Globus pallidus (tissue), 1 donor: ENCODE measurements at regions not wholly inside any gene's neighbourhood (a gene's known extent, or its start where the extent isn't known, plus 50 kb on each side); places are given as distances from the start of the nearest gene placed in this dataset.
"Not testable (repeated sequence)": the region's sequence is repeated elsewhere in the genome, so short reads cannot be mapped to it uniquely, and the experiment has no call there.

Experiments
- DNase-seq: peaks from one replicate; pipeline ENCODE4 v3.0.0-alpha.2; 2015; ENCODE audit warnings: low spot score

GRCh38 chr2:101610750-101611315 is 86.7 kb upstream of the MAP4K4 start:
- no peak for DNase-seq

DNA sequence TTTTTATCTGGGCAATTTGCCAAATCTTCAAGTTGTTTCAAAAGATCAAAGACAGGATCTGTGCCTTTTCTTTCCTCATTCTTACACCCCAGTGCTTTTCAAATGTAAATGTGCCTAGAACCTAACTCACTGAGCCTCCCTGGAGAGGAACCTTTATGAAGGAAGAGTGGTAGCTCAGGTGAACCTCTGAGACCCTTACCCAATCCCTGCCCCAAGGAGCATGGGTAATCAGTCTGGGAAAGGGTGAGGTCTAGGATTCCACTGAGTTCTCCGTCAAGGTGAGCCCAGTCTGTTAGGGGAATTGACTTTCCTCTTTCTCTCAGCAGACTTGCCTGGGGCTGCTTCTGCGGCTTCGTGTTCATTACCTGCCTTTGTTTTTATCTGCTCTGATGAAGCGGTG is 88.1 kb upstream of the MAP4K4 start:
- DNase-seq = no peak

DNA sequence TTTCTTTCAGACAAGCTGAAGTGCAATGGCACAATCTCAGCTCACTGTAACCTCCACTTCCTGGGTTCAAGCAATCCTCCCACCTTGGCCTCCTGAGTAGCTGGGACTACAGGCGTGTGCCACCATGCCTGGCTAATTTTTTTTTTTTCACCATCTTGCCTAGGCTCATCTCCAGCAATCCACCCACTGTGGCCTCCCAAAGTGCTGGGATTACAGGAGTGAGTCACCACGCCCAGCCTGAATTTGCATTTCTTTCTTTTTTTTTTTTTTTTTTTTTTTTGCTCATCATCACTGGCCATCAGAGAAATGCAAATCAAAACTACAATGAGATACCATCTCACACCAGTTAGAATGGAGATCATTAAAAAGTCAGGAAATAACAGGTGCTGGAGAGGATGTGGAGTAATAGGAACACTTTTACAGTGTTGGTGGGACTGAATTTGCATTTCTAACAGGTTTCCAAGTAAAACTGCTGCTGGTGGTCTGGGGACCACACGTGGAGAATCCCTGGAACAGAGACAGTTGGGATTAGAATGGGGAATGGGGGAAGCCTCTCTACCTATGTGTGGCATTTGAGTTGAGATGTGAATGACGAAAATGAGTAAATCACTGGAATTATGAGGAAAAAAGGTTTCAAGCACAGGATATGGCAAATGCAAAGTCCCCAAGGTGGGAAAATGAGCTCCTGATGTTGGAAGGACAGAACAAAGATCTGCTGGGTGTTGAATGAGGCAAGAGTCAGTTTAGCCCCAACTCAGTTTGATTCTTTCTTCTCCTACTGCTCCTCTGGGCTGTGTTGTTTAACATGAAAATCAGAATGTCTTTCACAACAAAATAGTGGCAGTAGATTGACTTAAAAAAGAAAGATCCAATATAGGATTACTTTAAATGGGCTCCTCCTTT is 88.8 kb upstream of the MAP4K4 start:
- no peak for DNase-seq

DNA sequence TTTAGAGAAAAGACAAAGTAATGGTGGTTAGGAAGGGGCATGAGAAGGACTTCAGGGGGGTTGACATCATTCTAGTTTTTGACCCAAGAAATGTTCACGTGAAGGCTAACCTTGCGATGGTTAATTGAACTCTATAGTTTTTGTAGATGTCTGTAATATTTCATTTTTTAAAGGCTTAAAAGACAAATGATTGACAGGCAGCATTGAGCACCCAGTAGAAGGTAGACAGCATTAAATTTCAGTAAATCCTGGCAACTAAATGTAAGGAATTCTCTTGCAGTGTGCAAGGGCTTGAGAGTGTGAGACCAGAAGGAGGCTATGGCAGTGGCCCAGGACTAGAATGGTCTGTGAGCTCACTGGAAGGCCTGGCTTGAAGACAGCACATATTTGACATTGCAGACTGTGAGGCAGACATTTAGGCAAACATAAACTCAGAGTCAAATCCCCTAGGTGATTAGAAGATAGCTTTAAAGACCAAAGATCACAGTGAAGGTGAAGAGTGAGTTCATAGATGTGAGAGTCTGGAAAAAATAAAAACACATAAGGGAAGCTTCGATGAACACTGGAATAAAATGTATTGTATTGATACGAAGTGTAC is 100.1 kb upstream of the MAP4K4 start:
- no peak for DNase-seq

GRCh38 chr2:101596333-101596732 is 101.2 kb upstream of the MAP4K4 start:
- no peak for DNase-seq

- DNase-seq = no peak
Observed at GRCh38 chr2:101587251-101587650, 110.3 kb upstream of the MAP4K4 start.

- no peak for DNase-seq
Observed at GRCh38 chr2:101583861-101584260, 108.9 kb upstream of the RFX8 start.

- no peak for DNase-seq
Observed at GRCh38 chr2:101581675-101582299, 106.9 kb upstream of the RFX8 start.

DNA sequence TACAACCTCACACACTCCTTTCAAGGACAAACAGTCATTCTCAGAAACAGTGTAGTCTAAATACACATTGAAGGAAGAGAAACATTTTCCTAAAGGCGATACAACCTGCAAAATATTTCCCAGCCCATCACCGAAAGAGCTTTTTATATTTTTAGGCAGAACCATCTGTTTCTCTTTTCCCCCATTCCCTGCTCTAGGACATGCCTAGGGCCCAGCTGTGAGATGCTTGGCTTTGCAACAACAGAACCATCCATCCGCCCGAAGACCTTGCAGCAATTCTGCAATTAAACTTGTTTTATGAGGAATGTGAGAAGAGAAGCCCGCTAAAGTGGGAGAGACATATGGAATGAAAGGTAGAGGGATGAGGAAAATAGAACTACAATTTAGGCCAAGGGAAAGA is 105.6 kb upstream of the RFX8 start:
- DNase-seq = no peak

GRCh38 chr2:101578671-101579070 is 103.8 kb upstream of the RFX8 start:
- no peak for DNase-seq

DNA sequence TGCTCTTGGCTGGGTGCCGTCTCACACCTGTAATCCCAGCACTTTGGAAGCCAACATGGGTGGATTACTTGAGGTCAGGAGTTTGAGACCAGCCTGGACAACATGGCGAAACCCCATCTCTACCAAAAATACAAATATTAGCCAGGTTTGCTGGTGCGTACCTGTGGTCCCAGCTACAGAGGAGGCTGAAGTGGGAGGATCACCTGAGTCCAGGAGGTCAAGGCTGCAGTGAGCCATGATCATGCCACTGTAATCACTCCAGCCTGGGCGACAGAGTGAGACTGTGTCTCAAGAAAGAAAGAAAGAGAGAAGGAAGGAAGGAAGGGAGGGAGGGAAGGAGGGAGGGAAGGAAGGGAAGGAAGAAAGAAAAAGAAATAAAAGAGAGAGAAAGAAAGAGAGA is 103.2 kb upstream of the RFX8 start:
- DNase-seq = not testable (repeated sequence)

DNA sequence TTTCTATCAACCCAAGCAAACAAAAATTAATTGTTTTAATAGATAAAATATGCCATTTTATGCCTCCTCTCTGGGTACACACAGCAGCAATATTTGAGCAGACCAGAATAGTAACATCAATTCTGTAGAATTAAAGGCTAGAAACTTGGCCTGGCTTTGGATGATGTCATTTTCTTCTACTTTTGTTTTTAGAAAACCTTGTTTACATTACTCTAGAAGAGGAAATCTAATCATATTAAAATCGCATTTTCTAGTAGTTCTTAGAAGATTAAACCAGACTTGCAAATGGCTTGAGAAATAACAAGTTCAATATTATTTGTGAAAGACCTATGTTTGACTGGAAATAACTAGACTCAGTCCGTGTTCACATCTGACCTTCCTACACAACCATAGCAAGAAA is 102.3 kb upstream of the RFX8 start:
- no peak for DNase-seq

DNA sequence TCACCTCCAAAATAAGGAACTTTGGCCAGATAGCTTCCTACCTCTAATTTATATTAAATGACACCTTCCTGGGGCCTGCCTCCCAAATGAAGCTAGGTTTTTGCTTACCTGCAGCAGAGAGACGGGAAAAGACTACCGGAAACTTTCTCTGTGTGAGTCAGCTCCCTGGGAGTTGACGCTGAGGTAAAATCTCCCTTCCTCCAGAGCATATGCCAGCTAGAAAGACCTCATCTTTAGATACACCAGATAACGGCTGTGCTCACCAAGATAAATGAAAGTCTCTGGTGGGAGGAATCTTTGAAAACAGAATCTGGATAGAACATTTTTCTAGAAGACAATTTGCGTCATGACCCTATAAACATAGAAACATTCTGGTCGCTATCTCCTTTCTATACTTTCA is 99.7 kb upstream of the RFX8 start:
- no peak for DNase-seq

GRCh38 chr2:101571951-101572350 is 97.0 kb upstream of the RFX8 start:
- no peak for DNase-seq

DNA sequence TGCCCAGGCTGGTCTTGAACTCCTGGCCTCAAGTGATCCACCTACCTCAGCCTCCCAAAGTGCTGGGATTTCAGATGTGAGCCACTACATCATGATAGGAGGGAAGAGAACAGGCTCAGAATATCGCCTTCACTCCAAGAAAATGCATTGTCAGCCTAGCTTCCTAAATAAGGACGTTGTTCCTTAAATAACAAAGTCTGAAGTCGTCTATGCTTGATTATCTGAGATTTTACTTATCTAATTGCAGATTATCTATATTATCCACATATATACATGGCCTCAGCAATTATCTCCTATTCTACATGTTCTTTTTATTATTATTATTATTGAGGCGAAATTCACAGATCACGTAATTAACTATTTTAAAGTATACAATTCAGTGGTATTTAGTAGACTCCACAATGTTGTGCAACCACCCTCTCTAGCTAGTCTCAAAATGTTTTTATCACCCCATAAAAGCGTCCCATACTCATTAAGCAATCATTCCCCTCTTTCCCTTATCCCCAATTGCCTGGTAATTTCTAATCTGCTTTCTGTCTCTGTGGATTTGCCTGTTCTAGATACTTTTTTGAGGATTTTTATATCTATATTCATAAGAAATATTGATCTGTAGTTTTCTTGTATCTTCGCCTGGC is 95.1 kb upstream of the RFX8 start:
- no peak for DNase-seq

- DNase-seq = no peak
Observed at GRCh38 chr2:101568969-101569368, 94.1 kb upstream of the RFX8 start.

DNA sequence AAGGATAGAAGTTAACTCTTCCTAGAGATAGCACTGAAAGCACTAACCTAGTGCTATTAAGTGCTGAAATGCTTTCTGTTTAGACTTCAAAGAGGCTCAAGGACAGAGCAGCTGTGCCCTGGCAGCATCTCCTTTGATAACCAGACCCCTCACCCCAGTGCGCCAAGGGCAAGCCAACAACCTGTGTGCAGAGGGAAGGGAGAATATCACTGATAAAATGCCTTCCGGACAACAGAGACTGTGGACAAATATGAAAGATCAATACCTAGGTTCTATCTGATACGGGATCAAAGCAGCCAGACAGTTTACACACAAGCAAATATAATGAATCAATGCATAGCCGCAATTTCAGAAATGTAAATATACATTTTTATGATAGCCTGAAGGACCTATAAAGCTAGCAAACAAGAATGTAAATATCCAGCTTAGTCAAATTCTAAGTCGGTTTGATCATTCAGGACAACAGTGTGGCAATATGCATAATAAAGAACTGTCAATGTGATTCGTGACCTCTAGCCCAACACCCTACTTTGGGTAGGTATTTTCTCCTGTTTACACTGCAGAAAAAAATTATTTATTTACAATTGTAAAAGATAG is 91.8 kb upstream of the RFX8 start:
- DNase-seq = no peak

- DNase-seq = no peak
Observed at GRCh38 chr2:101563849-101564248, 88.9 kb upstream of the RFX8 start.

DNA sequence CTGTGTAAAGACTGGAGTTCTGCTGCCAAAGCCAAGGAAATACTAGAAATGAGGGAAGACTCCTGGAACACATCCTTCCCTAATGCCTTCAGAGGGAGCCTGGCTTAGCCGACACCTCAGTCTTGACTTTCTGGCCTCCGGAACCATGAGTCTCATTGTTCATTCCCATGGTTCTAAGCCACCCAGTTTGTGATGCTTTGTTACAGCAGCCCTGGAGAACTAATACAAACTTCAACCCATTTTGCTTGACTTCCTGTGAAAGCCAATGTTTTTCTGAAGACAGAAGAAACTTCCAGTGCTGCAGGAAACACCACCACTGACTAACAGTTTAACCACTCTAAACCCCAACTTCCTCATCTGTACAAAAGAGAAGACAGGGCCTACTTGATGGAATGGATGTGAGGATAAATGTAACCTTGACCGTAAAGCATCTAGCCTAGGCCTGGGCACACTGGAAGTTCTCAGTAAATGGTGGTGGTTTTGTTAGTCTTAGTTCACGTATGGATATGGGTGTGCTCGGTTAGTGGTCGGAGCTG is 85.9 kb upstream of the RFX8 start:
- DNase-seq = no peak

- DNase-seq = no peak
Observed at GRCh38 chr2:101559551-101559950, 84.6 kb upstream of the RFX8 start.

DNA sequence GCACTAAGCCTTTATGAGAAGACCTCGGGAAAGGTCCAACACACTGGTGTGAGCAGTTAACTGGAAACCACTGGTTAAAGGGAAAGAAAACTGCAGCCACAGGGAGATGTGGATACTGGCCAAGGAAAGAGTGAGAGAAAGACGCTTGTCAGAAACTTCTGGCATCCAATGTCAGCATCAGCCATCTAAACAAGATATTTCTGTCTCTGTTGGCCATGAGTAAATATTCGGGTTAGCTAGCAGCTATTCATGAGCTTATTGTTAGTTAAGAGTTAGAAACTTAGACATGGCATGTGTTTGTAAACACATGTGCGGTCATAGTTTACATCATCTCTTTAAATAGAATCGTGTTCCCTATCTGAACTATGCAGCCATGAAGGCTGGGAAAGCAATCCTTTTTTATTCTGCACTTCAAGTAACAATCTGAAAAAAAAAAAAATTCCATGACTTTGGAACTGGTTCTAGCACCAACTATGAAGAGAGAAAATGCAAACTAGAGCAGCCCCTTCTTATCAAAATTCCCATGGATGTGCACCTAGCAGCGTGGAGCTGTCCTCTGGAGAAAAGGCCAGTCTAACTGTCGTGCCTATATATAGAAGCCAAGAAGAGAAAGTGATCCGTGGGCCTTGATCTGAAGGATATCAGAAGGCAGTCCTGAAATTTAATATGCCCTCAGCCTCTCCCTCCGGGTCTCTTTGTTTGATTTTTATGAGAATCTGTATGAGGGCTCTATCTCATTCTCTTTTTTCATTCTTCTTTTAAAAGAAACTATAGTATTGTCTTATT is 84.0 kb upstream of the RFX8 start:
- DNase-seq = peak; percentile 55
